Astrocyte (in vitro differentiated cells and primary cell): ENCODE measurements at regions not wholly inside any gene's neighbourhood (a gene's known extent, or its start where the extent isn't known, plus 50 kb on each side); places are given as distances from the start of the nearest gene placed in this dataset.

ENCODE experiments used
- EZH2 ChIP-seq: IDR thresholded peaks from 2 replicates; pipeline ENCODE4 v1.6.1; 2012; ENCODE audit warnings: mild to moderate bottlenecking, low read length, inconsistent platforms; ENCODE audit not compliant: insufficient read depth
- TF ChIP-seq, protein P1 (sequence below): IDR thresholded peaks from 2 replicates; pipeline ENCODE4 v1.5.1; 2011; ENCODE audit warnings: low read depth, mild to moderate bottlenecking, inconsistent platforms, low read length, moderate library complexity; ENCODE audit not compliant: insufficient read depth

DNA sequence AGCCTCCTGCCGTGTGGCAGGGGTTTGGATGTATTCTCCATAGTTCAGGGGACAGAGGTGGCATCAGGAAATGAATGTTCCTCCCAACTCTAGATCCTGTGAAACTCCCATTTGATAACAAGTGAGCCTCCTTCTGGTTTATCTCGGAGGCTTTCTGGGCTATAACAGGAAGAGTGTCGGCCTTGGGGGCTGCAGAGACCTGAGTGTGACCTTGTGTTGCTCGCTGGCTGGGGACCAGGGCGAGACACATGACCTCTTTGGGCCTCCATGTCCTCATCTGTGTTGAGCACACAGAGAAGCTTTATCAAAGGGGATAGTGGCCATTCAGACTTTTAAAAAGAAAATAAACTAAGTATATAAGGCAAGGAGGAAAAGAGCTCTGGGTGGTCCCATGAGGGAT lies 78.0 kb upstream of the SMNDC1 start:
- TF ChIP-seq, protein P1, sequence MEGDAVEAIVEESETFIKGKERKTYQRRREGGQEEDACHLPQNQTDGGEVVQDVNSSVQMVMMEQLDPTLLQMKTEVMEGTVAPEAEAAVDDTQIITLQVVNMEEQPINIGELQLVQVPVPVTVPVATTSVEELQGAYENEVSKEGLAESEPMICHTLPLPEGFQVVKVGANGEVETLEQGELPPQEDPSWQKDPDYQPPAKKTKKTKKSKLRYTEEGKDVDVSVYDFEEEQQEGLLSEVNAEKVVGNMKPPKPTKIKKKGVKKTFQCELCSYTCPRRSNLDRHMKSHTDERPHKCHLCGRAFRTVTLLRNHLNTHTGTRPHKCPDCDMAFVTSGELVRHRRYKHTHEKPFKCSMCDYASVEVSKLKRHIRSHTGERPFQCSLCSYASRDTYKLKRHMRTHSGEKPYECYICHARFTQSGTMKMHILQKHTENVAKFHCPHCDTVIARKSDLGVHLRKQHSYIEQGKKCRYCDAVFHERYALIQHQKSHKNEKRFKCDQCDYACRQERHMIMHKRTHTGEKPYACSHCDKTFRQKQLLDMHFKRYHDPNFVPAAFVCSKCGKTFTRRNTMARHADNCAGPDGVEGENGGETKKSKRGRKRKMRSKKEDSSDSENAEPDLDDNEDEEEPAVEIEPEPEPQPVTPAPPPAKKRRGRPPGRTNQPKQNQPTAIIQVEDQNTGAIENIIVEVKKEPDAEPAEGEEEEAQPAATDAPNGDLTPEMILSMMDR = no peak
- no peak for TF ChIP-seq EZH2
